Ectodermal cell (in vitro differentiated cells): ENCODE measurements at regions not wholly inside any gene's neighbourhood (a gene's known extent, or its start where the extent isn't known, plus 50 kb on each side); places are given as distances from the start of the nearest gene placed in this dataset.

Source experiments
- H3K27ac ChIP-seq: 2 replicates; pipeline ENCODE4 v1.7.0; 2013; ENCODE audit warnings: mild to moderate bottlenecking, low read depth, low read length; ENCODE audit not compliant: insufficient read depth, poor library complexity, severe bottlenecking
- H3K27me3 ChIP-seq: 2 replicates; pipeline ENCODE4 v1.7.0; 2013; ENCODE audit warnings: mild to moderate bottlenecking, low read length; ENCODE audit not compliant: insufficient read depth, control insufficient read depth, poor library complexity, severe bottlenecking
- H3K36me3 ChIP-seq: one replicate; pipeline ENCODE4 v1.7.0; 2013; ENCODE audit warnings: low read length; ENCODE audit not compliant: control insufficient read depth, insufficient read depth
- H3K4me1 ChIP-seq: one replicate; pipeline ENCODE4 v1.7.0; 2013; ENCODE audit warnings: low read length; ENCODE audit not compliant: control insufficient read depth, insufficient read depth
- H3K4me3 ChIP-seq: 2 replicates; pipeline ENCODE4 v1.7.0; 2013; ENCODE audit warnings: low read depth, low read length, control low read depth; ENCODE audit not compliant: insufficient read depth
- H3K9me3 ChIP-seq: 2 replicates; pipeline ENCODE4 v1.7.0; 2013; ENCODE audit warnings: mild to moderate bottlenecking, low read length, moderate library complexity; ENCODE audit not compliant: control insufficient read depth
- WGBS, 2 experiments: methylation state at CpG; one replicate each; pipeline ENCODE4 v1.1.7; 2013; ENCODE audit warnings: missing lambda C conversion rate in 2 of 2; 5-methylcytosine and 5-hydroxymethylcytosine counted together

DNA sequence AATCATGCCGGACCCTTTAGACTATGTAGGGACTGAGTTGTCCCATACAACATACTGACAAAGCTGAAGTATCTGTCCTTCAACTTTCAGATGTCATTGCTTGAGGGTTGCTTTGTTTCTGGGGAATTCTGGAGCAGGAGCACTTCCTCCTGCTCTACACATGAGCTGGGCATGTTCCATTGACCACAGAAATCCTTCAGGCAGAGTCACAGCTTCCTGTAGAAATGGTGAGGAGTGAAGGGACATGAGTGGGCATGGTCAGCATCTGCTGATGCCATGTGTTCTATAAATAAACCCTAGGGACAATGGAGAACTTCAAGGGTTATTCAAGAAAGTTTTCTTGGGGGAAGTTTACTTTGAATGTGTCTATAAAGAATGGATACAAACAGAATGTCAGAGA, 296.6 kb upstream of the FBXL7 start:
- Histone ChIP-seq H3K36me3 (no peaks in the 10 kb centered on the region), H3K27ac (no peak overlapping the region), H3K4me1 (no peaks in the 10 kb centered on the region), H3K27me3 (no peaks in the 10 kb centered on the region), H3K4me3 (no peak overlapping the region), H3K9me3 (no peaks in the 10 kb centered on the region)
- 90 to 100% methylated on average over 1 of the region's 1 CpG for WGBS, 2 experiments

DNA sequence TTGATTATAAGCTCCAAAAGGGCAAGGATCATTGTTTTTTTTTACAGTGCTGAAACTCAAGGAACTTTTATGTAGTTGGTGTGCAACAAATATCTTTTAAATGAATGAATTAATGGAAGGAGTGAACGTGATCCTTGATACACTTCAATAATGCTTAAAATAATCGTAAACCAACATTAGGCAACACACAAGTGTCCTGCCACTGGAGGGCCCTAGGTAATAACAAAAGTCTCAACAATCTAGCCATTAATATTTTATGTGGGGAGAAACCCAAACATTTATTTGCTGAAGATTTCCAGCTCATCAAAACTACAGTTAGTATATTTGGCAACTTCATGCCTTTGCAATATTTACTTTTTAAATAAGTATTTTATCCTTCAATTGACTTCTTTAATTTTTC, 309.0 kb upstream of the FBXL7 start:
- WGBS, 2 experiments: 76 to 94% methylated on average over 2 of the region's 2 CpGs
- no peaks in the 10 kb centered on the region for H3K36me3 ChIP-seq
- no peak overlapping the region for H3K27ac ChIP-seq
- H3K4me3 ChIP-seq: no peak overlapping the region
- H3K9me3 ChIP-seq: no peaks in the 10 kb centered on the region
- no peaks in the 10 kb centered on the region for H3K27me3 ChIP-seq
- no peaks in the 10 kb centered on the region for H3K4me1 ChIP-seq

DNA sequence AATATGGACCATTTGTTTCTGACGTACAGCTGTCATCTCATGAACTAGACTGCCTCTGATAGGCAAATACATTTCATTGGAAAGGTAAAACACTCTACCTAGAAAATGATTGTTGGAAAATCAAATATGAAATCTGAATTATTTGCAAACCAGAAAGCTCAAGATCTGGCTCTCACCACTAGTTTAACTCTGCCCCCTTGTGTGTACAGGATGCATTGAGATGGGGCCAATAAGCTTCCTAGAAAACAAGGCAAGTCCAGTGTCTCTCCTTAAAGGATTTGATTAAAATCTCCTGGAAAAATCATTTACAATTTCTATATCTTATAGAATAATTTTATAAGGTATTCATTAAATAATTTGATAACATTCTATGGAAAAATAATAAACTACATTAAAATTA, 311.9 kb upstream of the ANKH start:
- Histone ChIP-seq H3K9me3 (no peaks in the 10 kb centered on the region), H3K4me3 (no peak overlapping the region), H3K27me3 (no peaks in the 10 kb centered on the region), H3K27ac (no peak overlapping the region), H3K4me1 (no peaks in the 10 kb centered on the region), H3K36me3 (no peaks in the 10 kb centered on the region)
- WGBS, 2 experiments: 88 to 100% methylated on average over 1 of the region's 1 CpG

DNA sequence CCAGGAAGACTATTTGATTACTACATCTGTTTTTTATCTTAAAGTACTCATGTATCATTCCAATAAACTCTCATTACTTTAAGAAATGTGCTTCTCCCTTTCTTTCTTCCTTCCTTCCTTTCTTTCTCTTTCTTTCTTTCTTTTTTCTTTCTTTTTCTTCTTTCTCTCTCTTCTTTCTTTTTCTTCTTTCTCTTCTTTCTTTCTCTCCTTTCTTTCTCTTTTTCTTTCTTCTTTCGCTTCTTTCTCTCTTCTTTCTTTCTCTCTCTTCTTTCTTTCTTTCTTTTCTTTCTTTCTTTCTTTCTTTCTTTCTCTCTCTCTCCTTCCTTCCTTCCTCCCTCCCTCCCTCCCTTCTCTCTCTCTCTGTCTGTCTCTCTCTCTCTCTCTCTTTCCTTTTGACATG, 298.6 kb upstream of the ANKH start:
- no peaks in the 10 kb centered on the region for H3K9me3 ChIP-seq
- H3K27ac ChIP-seq: no peak overlapping the region
- H3K36me3 ChIP-seq: no peaks in the 10 kb centered on the region
- H3K4me1 ChIP-seq: no peaks in the 10 kb centered on the region
- no peak overlapping the region for H3K4me3 ChIP-seq
- H3K27me3 ChIP-seq: no peaks in the 10 kb centered on the region
- WGBS, 2 experiments: 88 to 94% methylated on average over 1 of the region's 1 CpG

DNA sequence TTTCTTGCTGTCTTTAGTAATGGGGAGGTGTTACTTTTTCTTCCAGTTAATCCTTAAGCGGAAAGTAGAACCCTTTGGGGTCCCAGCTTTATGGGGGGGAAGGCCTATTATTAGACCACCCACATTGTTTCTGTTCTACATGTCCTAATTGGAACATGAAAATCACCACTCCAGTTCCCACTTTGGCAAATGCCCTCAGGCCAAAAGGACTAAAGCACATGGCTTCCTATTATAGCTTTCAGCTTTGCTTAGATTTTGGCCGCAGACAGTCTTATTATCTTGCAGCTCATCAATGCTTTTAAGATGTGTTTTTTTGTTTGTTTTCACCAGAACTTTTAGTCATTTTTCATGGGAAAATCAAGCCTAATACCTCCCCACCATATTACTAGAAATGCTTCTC, 296.8 kb upstream of the ANKH start:
- Histone ChIP-seq H3K27me3 (no peaks in the 10 kb centered on the region), H3K4me1 (no peaks in the 10 kb centered on the region), H3K36me3 (no peaks in the 10 kb centered on the region), H3K4me3 (no peak overlapping the region), H3K9me3 (no peaks in the 10 kb centered on the region), H3K27ac (no peak overlapping the region)
- 88 to 91% methylated on average over 2 of the region's 2 CpGs for WGBS, 2 experiments

- WGBS, 2 experiments: 96 to 100% methylated on average over 1 to 2 of the region's 2 CpGs
- Histone ChIP-seq H3K27ac (no peak overlapping the region), H3K36me3 (no peaks in the 10 kb centered on the region), H3K27me3 (no peaks in the 10 kb centered on the region), H3K9me3 (no peaks in the 10 kb centered on the region), H3K4me1 (no peaks in the 10 kb centered on the region), H3K4me3 (no peak overlapping the region)
Measured at GRCh38 chr5:15160091-15160490, 288.5 kb upstream of the ANKH start.

- no peaks in the 10 kb centered on the region for H3K36me3 ChIP-seq
- no peaks in the 10 kb centered on the region for H3K27me3 ChIP-seq
- 78 to 85% methylated on average over 3 of the region's 3 CpGs for WGBS, 2 experiments
- H3K4me1 ChIP-seq: no peaks in the 10 kb centered on the region
- H3K4me3 ChIP-seq: no peak overlapping the region
- no peaks in the 10 kb centered on the region for H3K9me3 ChIP-seq
- H3K27ac ChIP-seq: no peak overlapping the region
Measured at GRCh38 chr5:15159606-15160005, 288.0 kb upstream of the ANKH start.

DNA sequence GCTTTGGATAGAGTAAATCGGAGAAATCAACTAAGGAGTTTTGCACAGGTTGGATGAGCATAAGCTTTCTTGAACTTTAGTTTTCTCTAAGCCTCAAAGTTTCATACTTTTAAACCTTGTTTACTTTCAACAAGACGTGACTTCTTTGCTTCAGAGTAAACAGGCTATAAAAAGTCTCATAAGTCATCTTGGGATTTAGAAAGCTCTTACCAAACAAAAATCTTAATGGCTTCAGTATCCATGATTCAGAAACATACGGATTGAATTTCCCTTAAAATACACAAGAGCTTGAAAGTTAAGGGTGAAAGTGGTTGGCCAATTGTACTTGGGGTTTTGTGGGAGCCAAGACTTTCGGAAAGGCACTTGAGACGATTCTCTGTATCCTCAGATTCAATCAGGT, 270.9 kb upstream of the ANKH start:
- Histone ChIP-seq H3K27ac (no peak overlapping the region), H3K9me3 (no peaks in the 10 kb centered on the region), H3K4me3 (no peak overlapping the region), H3K27me3 (no peaks in the 10 kb centered on the region), H3K4me1 (no peaks in the 10 kb centered on the region), H3K36me3 (no peaks in the 10 kb centered on the region)
- WGBS, 2 experiments: 92 to 95% methylated on average over 5 of the region's 5 CpGs

DNA sequence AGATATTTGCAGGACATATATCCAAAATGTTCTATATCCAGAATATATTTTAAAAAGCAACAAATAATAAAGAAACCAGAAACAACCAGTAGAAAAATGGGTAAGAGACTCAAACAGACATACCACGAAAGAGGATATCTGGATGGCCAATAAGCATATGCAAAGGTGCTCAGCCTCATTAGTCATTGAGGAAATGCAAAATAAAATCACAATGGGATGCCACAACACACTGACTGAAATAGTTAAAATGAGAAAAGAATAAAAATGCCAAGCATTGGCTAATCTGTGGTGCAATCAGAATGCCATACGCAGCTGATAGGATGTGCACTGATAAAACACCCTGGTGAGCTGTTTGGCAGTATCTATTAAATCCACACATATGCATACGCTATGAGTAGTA, 265.8 kb upstream of the ANKH start:
- Histone ChIP-seq H3K27me3 (no peaks in the 10 kb centered on the region), H3K27ac (no peak overlapping the region), H3K36me3 (no peaks in the 10 kb centered on the region), H3K4me3 (no peak overlapping the region), H3K9me3 (no peaks in the 10 kb centered on the region), H3K4me1 (no peaks in the 10 kb centered on the region)
- WGBS, 2 experiments: 91 to 96% methylated on average over 2 to 3 of the region's 3 CpGs

DNA sequence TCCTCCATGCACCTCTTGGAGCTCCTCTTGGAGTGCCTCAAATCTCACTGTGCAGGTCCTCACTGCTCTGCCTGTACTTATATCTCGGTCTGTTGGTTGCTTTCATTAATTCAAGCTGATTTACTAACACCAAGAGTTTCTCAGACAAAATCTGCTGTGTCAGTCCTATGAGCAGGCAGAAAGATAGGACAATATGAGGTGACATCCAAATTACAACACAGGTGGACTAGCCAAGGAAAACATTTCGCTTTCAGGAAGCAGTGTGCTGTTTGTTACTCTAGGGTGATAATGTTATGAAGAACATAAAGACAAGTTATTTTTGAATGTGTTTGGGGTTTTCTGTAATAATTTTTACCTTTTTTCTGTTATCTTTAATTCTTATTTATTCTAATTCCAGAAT, 264.1 kb upstream of the ANKH start:
- H3K27me3 ChIP-seq: no peaks in the 10 kb centered on the region
- H3K9me3 ChIP-seq: no peaks in the 10 kb centered on the region
- no peaks in the 10 kb centered on the region for H3K4me1 ChIP-seq
- H3K36me3 ChIP-seq: no peaks in the 10 kb centered on the region
- H3K27ac ChIP-seq: no peak overlapping the region
- H3K4me3 ChIP-seq: no peak overlapping the region
- 90 to 91% methylated on average over 2 of the region's 2 CpGs for WGBS, 2 experiments

GRCh38 chr5:15133456-15133965, 261.9 kb upstream of the ANKH start:
- no peak overlapping the region for H3K4me3 ChIP-seq
- no peaks in the 10 kb centered on the region for H3K9me3 ChIP-seq
- H3K36me3 ChIP-seq: no peaks in the 10 kb centered on the region
- no peaks in the 10 kb centered on the region for H3K4me1 ChIP-seq
- WGBS, 2 experiments: 80 to 84% methylated on average over 3 of the region's 3 CpGs
- no peaks in the 10 kb centered on the region for H3K27me3 ChIP-seq
- H3K27ac ChIP-seq: no peak overlapping the region
